Neural crest cell (in vitro differentiated cells): ENCODE measurements at regions not wholly inside any gene's neighbourhood (a gene's known extent, or its start where the extent isn't known, plus 50 kb on each side); places are given as distances from the start of the nearest gene placed in this dataset.

Source experiments
- DNase-seq: peaks from one replicate; pipeline ENCODE4 v3.0.0; 2021; ENCODE audit warnings: low read depth, mixed read lengths, low spot score
- H3K27ac Mint-ChIP-seq: one replicate; pipeline ENCODE4 v1.8.0; 2021; ENCODE audit warnings: mild to moderate bottlenecking, mixed read lengths; ENCODE audit not compliant: unreplicated experiment
- H3K27me3 Mint-ChIP-seq: 2 replicates; pipeline ENCODE4 v1.8.0; 2021; ENCODE audit warnings: low read depth, mild to moderate bottlenecking, mixed read lengths
- H3K36me3 Mint-ChIP-seq: 2 replicates; pipeline ENCODE4 v1.8.0; 2021; ENCODE audit warnings: low read depth, mild to moderate bottlenecking, mixed read lengths
- H3K4me1 Mint-ChIP-seq: 2 replicates; pipeline ENCODE4 v1.8.0; 2021; ENCODE audit warnings: mixed read lengths
- H3K4me3 Mint-ChIP-seq: one replicate; pipeline ENCODE4 v1.8.0; 2021; ENCODE audit warnings: mild to moderate bottlenecking, mixed read lengths
- H3K9me3 Mint-ChIP-seq: 2 replicates; pipeline ENCODE4 v1.8.0; 2021; ENCODE audit warnings: mixed read lengths
- TF ChIP-seq, protein P1 (sequence below): fragments of 200-600 bp; sonication (generic); conservative IDR thresholded peaks from 2 replicates; pipeline ENCODE4 v1.5.0; 2021; ENCODE audit warnings: antibody characterized with exemption, mild to moderate bottlenecking

DNA sequence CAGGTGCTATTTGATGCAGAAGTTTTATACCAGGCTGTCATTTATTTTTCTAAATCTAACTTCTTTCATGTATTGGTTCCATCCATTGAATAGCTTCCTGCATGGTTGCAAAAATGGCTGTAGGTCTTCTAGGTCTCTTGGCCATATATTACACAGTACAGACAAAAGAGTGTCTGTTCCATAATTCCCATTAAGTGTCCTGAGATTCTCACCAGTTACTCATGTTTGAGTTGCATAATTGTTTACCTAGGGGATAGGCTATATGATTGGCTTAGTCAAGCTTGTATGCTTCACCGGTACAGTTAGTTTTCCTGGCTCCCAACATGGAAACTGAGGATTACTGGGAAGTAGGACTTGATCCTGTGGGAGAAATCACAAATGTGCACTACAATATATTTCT lies 399.4 kb upstream of the NUDT12 start:
- no peaks in the 10 kb centered on the region for H3K9me3 Mint-ChIP-seq
- no peaks in the 10 kb centered on the region for H3K27me3 Mint-ChIP-seq
- no peaks in the 10 kb centered on the region for H3K4me1 Mint-ChIP-seq
- TF ChIP-seq, protein P1, sequence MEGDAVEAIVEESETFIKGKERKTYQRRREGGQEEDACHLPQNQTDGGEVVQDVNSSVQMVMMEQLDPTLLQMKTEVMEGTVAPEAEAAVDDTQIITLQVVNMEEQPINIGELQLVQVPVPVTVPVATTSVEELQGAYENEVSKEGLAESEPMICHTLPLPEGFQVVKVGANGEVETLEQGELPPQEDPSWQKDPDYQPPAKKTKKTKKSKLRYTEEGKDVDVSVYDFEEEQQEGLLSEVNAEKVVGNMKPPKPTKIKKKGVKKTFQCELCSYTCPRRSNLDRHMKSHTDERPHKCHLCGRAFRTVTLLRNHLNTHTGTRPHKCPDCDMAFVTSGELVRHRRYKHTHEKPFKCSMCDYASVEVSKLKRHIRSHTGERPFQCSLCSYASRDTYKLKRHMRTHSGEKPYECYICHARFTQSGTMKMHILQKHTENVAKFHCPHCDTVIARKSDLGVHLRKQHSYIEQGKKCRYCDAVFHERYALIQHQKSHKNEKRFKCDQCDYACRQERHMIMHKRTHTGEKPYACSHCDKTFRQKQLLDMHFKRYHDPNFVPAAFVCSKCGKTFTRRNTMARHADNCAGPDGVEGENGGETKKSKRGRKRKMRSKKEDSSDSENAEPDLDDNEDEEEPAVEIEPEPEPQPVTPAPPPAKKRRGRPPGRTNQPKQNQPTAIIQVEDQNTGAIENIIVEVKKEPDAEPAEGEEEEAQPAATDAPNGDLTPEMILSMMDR: no peak
- H3K36me3 Mint-ChIP-seq: no peaks in the 10 kb centered on the region
- no peak for DNase-seq
- H3K4me3 Mint-ChIP-seq: no peak overlapping the region
- H3K27ac Mint-ChIP-seq: no peak overlapping the region

DNA sequence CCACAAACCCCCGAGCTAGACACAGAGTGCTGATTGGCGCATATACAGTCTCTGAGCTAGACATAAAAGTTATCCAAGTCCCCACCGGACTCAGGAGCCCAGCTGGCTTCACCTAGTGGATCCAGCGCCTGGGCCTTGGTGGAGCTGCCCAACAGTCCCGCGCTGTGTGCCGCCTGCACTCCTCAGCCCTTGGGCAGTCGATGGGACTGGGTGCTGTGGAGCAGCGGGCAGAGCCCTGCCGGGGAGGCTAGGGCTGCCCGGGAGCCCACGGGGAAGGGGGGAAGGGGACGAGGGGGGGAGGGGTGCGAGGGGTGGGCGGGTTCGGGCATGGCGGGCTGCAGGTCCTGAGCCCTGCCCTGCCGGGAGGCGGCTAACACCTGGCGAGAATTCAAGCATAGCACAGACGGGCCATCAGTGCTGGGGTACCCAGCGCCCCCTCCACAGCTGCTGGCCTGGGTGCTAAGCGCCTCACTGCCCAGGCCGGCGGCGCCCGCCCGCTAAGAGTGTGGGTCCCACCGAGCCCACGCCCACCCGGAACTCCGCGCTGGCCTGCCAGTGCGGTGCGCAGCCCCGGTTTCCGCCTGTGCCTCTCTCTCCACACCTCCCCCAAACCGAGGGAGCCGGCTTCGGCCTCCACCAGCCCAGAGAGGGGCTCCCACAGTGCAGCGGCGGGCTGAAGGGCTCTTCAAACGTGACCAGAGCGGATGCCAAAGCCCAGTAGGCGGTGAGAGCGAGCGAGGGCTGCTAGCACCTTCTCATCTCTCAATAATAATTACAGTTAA lies 391.2 kb upstream of the NUDT12 start:
- no peak overlapping the region for H3K4me3 Mint-ChIP-seq
- TF ChIP-seq, protein P1: no peak
- no peak for DNase-seq

DNA sequence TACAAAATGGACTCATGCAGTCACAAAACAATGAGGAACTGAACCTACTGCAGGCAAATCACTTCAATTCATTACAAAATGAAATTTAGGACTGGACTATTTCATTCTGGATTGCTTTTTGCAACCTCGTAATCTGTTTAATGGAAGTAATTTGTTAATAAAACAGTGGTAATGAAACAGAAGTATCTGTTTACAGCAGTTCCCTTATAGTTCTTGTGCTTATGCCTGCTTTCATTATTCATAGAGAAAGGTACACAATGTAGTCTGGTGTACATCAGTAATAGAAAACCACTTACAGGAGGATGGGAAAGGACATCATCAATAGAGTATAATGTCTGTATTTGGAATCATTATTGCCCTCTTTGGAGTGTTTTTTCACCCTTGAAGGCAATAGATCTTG lies 389.2 kb upstream of the NUDT12 start:
- Mint-ChIP-seq H3K4me1 (peaks cover 4% of the 10 kb centered on the region), H3K9me3 (peaks cover 5% of the 10 kb centered on the region), H3K27ac (no peak overlapping the region), H3K27me3 (no peaks in the 10 kb centered on the region), H3K4me3 (no peak overlapping the region), H3K36me3 (no peaks in the 10 kb centered on the region)
- TF ChIP-seq, protein P1: no peak
- DNase-seq: no peak

More for the DNA sequence above, 391.2 kb upstream of the NUDT12 start:
- Mint-ChIP-seq H3K36me3 (no peaks in the 10 kb centered on the region), H3K4me1 (peaks cover 4% of the 10 kb centered on the region), H3K9me3 (peaks cover 5% of the 10 kb centered on the region), H3K27me3 (no peaks in the 10 kb centered on the region), H3K27ac (no peak overlapping the region)

DNA sequence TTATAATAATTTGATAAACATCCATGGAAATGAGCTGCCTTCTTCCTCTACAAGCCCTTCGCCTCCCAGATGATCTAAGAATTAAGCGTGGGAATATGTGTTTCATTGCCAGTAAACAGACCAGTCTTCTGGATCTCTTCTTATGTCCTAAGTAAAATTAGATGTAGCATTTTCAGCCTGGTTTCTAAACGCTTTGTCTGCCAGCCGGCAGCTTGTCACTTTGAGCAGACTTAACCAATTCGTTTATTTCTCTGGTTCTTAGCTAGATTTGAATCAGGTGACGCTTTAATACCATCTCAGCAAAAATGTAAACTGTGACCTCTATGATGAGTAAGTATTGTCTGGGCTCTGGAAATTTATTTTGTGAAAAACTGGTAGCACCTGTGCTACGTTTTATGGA lies 380.6 kb upstream of the NUDT12 start:
- Mint-ChIP-seq H3K36me3 (no peaks in the 10 kb centered on the region), H3K4me3 (no peak overlapping the region), H3K4me1 (peaks cover 8% of the 10 kb centered on the region), H3K27ac (no peak overlapping the region), H3K9me3 (no peaks in the 10 kb centered on the region), H3K27me3 (no peaks in the 10 kb centered on the region)
- no peak for DNase-seq
- TF ChIP-seq, protein P1: no peak

DNA sequence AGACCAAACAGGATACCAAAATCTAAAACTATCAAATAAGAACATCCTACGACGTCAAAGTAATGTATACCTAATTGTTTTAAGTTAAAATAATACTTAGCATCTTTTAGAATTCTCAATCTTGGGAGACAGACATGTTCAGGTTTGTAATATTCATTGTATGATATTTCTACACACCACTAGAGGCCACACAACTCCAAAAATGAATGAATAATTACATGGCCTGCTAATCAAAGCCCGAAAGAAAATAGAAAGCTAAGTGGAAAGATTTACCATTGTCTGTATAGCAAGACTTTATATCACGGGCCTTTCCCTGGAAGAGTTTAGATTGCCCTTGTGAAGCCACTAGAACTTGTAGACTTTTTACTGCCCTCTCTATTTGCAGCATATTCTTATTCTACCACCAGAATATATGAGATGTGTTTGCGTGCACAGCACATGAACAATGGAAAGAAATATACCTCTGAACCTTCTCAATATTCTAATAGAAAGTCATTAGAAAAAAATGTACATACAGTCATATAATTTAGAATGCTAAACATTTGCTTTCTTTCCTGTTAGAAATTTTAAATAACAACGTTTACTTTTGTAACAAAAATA lies 380.1 kb upstream of the NUDT12 start:
- Mint-ChIP-seq H3K36me3 (no peaks in the 10 kb centered on the region), H3K9me3 (no peaks in the 10 kb centered on the region), H3K27me3 (no peaks in the 10 kb centered on the region), H3K4me1 (peaks cover 10% of the 10 kb centered on the region), H3K27ac (no peak overlapping the region), H3K4me3 (no peak overlapping the region)
- DNase-seq: no peak
- TF ChIP-seq, protein P1: no peak
